ENCODE measurements at regions not wholly inside any gene's neighbourhood (a gene's known extent, or its start where the extent isn't known, plus 50 kb on each side); places are given as distances from the start of the nearest gene placed in this dataset.

DNA sequence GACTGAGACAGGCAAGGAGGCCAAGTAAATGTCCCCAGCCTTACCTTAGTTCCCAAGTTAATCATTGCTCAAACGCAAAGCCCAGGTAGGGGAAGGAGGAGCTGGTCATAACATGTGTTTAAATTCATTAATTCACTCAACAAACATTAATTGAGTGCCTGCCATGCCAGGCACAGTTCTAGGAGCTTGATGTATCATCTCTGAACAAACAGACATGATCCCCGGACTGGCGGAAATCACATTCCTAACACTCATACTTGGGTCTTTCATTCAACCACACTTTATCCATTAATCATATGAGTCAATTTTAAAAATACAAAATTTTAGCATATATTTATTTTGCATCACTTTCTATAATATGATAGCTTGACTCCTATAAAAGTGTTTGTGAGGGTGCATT is 335.3 kb upstream of the NOCT start:
- 91 to 94% methylated on average over 3 of the region's 3 CpGs for WGBS, 2 donors
- DNase-seq: no peak
- Histone ChIP-seq H3K9ac (ENCODE audit: insufficient read depth in 1 of 2, low read length in 2 of 2) (no peak overlapping the region), H3K4me1 (ENCODE audit: control insufficient read depth in 5 of 5, insufficient read depth in 5 of 5, low read length in 5 of 5) (peaks cover 0 to 4% (median 0%) of the 10 kb centered on the region in 5 donors), H3K36me3 (ENCODE audit: control insufficient read depth in 4 of 4, insufficient read depth in 4 of 4, low read length in 4 of 4) (no peaks in the 10 kb centered on the region), H3K4me3 (no peak overlapping the region), H3K27ac (ENCODE audit: low read depth in 1 of 2, low read length in 1 of 2) (no peak overlapping the region), H3K9me3 (ENCODE audit: control insufficient read depth in 4 of 4, insufficient read depth in 3 of 4, low read length in 3 of 4) (no peaks in the 10 kb centered on the region), H3K27me3 (ENCODE audit: control insufficient read depth in 3 of 3, insufficient read depth in 3 of 3, low read length in 2 of 3) (peaks cover 0 to 16% (median 0%) of the 10 kb centered on the region in 3 donors)
- no peak for TF ChIP-seq CTCF (IDR thresholded peaks at IDR 0.05; ENCODE audit: control extremely low read depth, extremely low read depth)
- ATAC-seq (ENCODE audit: insufficient read depth, low FRiP score): no peak

- Histone ChIP-seq H3K9me3 (ENCODE audit: control insufficient read depth in 4 of 4, insufficient read depth in 3 of 4, low read length in 3 of 4) (no peaks in the 10 kb centered on the region), H3K36me3 (ENCODE audit: control insufficient read depth in 4 of 4, insufficient read depth in 4 of 4, low read length in 4 of 4) (no peaks in the 10 kb centered on the region), H3K27me3 (ENCODE audit: control insufficient read depth in 3 of 3, insufficient read depth in 3 of 3, low read length in 2 of 3) (peaks cover 0 to 16% (median 0%) of the 10 kb centered on the region in 3 donors), H3K4me3 (no peak overlapping the region), H3K4me1 (ENCODE audit: control insufficient read depth in 5 of 5, insufficient read depth in 5 of 5, low read length in 5 of 5) (peaks cover 0 to 4% (median 0%) of the 10 kb centered on the region in 5 donors), H3K27ac (ENCODE audit: low read depth in 1 of 2, low read length in 1 of 2) (no peak overlapping the region), H3K9ac (ENCODE audit: insufficient read depth in 1 of 2, low read length in 2 of 2) (no peak overlapping the region)
- TF ChIP-seq CTCF (IDR thresholded peaks at IDR 0.05; ENCODE audit: control extremely low read depth, extremely low read depth): no peak
- WGBS, 2 donors: 92% methylated on average over 10 of the region's 10 CpGs
- ATAC-seq (ENCODE audit: insufficient read depth, low FRiP score) (no peak), DNase-seq (no peak)
Observed at GRCh38 chr4:138678985-138679746, 336.4 kb upstream of the NOCT start.

- Histone ChIP-seq H3K4me1 (ENCODE audit: control insufficient read depth in 5 of 5, insufficient read depth in 5 of 5, low read length in 5 of 5) (peaks cover 0 to 9% (median 3%) of the 10 kb centered on the region in 5 donors), H3K27me3 (ENCODE audit: control insufficient read depth in 3 of 3, insufficient read depth in 3 of 3, low read length in 2 of 3) (peaks cover 0 to 10% (median 0%) of the 10 kb centered on the region in 3 donors), H3K9ac (ENCODE audit: insufficient read depth in 1 of 2, low read length in 2 of 2) (no peak overlapping the region), H3K4me3 (no peak overlapping the region), H3K36me3 (ENCODE audit: control insufficient read depth in 4 of 4, insufficient read depth in 4 of 4, low read length in 4 of 4) (no peaks in the 10 kb centered on the region), H3K9me3 (ENCODE audit: control insufficient read depth in 4 of 4, insufficient read depth in 3 of 4, low read length in 3 of 4) (no peaks in the 10 kb centered on the region), H3K27ac (ENCODE audit: low read depth in 1 of 2, low read length in 1 of 2) (no peak overlapping the region)
- TF ChIP-seq CTCF (IDR thresholded peaks at IDR 0.05; ENCODE audit: control extremely low read depth, extremely low read depth): no peak
- 49 to 58% methylated on average over 1 of the region's 1 CpG for WGBS, 2 donors
- ATAC-seq (ENCODE audit: insufficient read depth, low FRiP score): no peak
- peak in 1 of 3 donors; percentile 24 for DNase-seq
Observed at GRCh38 chr4:138677748-138678147, 337.8 kb upstream of the NOCT start.
